ENCODE measurements at regions not wholly inside any gene's neighbourhood (a gene's known extent, or its start where the extent isn't known, plus 50 kb on each side); places are given as distances from the start of the nearest gene placed in this dataset.

- Mint-ChIP-seq H3K27me3 (peaks cover 19% of the 10 kb centered on the region), H3K36me3 (ENCODE audit: low read depth) (no peaks in the 10 kb centered on the region), H3K27ac (no peak overlapping the region), H3K4me3 (no peak overlapping the region), H3K9me3 (no peaks in the 10 kb centered on the region), H3K4me1 (no peaks in the 10 kb centered on the region)
- DNase-seq (no peak), ATAC-seq (no peak)
Observed at GRCh38 chr18:2302628-2303516, 268.4 kb downstream of the METTL4 start.

- Mint-ChIP-seq H3K27me3 (peaks cover 16% of the 10 kb centered on the region), H3K4me1 (no peaks in the 10 kb centered on the region), H3K36me3 (ENCODE audit: low read depth) (no peaks in the 10 kb centered on the region), H3K27ac (no peak overlapping the region), H3K9me3 (no peaks in the 10 kb centered on the region), H3K4me3 (no peak overlapping the region)
- no peak for DNase-seq
- ATAC-seq, result no peak
Observed at GRCh38 chr18:2303517-2304238, 267.6 kb downstream of the METTL4 start.

GRCh38 chr18:2304378-2305175 is 266.7 kb downstream of the METTL4 start:
- Mint-ChIP-seq H3K9me3 (no peaks in the 10 kb centered on the region), H3K27me3 (peaks cover 16% of the 10 kb centered on the region), H3K36me3 (ENCODE audit: low read depth) (no peaks in the 10 kb centered on the region), H3K27ac (no peak overlapping the region), H3K4me3 (no peak overlapping the region), H3K4me1 (no peaks in the 10 kb centered on the region)
- DNase-seq (no peak), ATAC-seq (no peak)

- DNase-seq (no peak), ATAC-seq (no peak)
- H3K27me3 Mint-ChIP-seq, result peaks cover 13% of the 10 kb centered on the region
- H3K4me3 Mint-ChIP-seq, result no peak overlapping the region
- H3K9me3 Mint-ChIP-seq, result no peaks in the 10 kb centered on the region
- no peaks in the 10 kb centered on the region for H3K36me3 Mint-ChIP-seq (ENCODE audit: low read depth)
- no peak overlapping the region for H3K27ac Mint-ChIP-seq
- H3K4me1 Mint-ChIP-seq, result no peaks in the 10 kb centered on the region
Observed at GRCh38 chr18:2306606-2307005, 264.7 kb downstream of the METTL4 start.

- Mint-ChIP-seq H3K27ac (no peak overlapping the region), H3K27me3 (peaks cover 9% of the 10 kb centered on the region), H3K36me3 (ENCODE audit: low read depth) (no peaks in the 10 kb centered on the region), H3K4me1 (no peaks in the 10 kb centered on the region), H3K9me3 (no peaks in the 10 kb centered on the region), H3K4me3 (no peak overlapping the region)
- ATAC-seq (no peak), DNase-seq (no peak)
Observed at GRCh38 chr18:2310886-2311285, 260.4 kb downstream of the METTL4 start.

- H3K9me3 Mint-ChIP-seq, result no peaks in the 10 kb centered on the region
- H3K27ac Mint-ChIP-seq, result no peak overlapping the region
- H3K27me3 Mint-ChIP-seq, result peaks cover 5% of the 10 kb centered on the region
- H3K4me3 Mint-ChIP-seq, result no peak overlapping the region
- H3K4me1 Mint-ChIP-seq, result no peaks in the 10 kb centered on the region
- DNase-seq (no peak), ATAC-seq (no peak)
- no peaks in the 10 kb centered on the region for H3K36me3 Mint-ChIP-seq (ENCODE audit: low read depth)
Observed at GRCh38 chr18:2312440-2312839, 258.9 kb downstream of the METTL4 start.

DNA sequence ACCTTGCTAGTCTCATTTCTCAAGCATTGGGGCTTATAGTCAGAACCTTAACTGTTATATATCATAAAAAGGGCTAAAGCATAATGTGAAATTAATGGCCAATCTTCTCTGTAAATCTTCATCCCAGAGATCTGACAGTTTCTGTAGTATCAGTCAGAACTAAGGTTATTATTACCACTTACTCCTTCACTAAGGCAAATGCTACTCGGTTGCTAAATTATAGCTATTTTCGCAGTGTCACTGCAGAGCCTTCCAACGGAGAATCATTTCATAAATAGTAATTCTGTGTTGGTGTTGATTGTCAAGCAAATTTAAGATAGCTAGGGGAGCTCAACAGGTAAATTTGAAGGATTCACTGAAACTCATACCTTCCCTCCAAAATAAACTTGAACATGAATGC is 258.0 kb downstream of the METTL4 start:
- DNase-seq (no peak), ATAC-seq (no peak)
- Mint-ChIP-seq H3K36me3 (ENCODE audit: low read depth) (no peaks in the 10 kb centered on the region), H3K9me3 (no peaks in the 10 kb centered on the region), H3K4me3 (no peak overlapping the region), H3K27me3 (peaks cover 5% of the 10 kb centered on the region), H3K27ac (no peak overlapping the region), H3K4me1 (no peaks in the 10 kb centered on the region)

DNA sequence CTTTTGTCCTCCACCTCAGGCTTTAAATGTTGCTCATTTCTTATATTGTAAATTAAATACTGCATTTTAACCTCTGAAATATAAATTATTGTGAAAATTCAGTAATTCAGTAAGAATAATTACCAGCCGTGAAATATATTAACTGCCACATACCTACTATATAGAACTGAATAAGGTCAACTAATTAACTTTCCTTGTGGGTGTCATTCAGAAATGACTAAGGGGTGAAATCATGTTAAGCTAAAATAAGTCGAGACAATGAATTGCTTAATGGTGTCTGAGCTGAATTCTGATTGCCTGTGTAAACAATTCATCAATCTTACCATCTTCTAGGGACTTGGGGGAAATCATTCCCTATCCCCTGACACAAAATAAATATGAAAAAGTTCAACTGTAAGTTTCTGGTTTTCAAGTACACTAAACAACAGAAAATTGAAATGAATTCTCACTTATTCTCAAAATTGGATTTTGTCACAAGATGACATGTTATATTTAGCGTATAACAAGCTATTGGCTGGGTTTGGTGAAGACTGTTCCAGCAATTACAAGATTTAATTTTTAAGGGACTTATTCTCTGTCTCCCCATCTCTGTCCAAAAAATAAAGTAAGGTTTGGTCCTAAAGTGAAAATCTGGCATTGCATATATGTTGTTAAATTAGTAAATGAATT is 255.1 kb downstream of the METTL4 start:
- Mint-ChIP-seq H3K4me3 (no peak overlapping the region), H3K36me3 (ENCODE audit: low read depth) (no peaks in the 10 kb centered on the region), H3K27ac (no peak overlapping the region), H3K27me3 (peaks cover 7% of the 10 kb centered on the region), H3K9me3 (no peaks in the 10 kb centered on the region), H3K4me1 (no peaks in the 10 kb centered on the region)
- no peak for DNase-seq
- ATAC-seq, result no peak

DNA sequence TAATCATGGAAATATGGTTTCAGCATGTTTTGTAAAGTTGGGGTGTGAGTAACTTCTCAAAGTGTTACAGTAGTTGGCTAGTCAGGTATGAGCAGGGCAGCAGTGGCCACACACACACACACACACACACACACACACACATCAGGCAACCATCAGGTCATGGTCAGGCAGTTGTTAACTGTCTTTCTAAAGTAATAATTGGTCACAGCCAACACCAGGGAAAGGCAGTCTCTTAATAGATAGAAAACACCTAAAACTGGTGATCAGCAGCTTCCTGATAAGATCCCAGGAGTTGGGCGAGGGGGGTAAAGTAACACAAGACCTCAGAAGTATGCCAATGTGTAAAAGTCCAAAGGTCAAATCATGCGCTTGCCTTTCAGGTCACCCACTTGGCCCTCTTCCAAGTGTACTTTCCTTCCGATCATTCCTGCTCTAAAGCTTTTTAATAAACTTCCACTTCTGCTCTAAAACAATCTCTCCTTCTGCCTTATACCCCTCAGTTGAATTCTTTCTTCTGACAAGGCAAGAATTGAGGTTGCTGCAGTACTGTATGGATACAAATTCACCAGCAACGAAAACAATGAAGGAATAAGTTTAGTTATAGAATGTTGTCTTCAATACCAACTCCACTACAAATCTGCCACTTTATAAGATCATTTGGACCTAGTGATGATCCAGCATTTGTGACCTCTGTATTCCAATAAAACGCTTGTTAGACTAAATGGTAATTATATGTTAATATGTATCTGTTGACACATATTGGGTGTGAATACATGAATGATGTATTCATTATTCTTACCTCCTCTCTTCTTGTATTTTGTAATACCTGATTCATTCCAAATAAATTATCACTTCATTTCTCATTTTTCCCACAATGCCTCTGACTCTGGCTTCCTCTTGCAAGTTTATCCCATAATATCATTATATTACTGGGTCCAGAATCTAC is 254.3 kb downstream of the METTL4 start:
- Mint-ChIP-seq H3K4me3 (no peak overlapping the region), H3K27ac (no peak overlapping the region), H3K4me1 (no peaks in the 10 kb centered on the region), H3K36me3 (ENCODE audit: low read depth) (no peaks in the 10 kb centered on the region), H3K27me3 (peaks cover 11% of the 10 kb centered on the region), H3K9me3 (no peaks in the 10 kb centered on the region)
- ATAC-seq, result no peak
- no peak for DNase-seq

DNA sequence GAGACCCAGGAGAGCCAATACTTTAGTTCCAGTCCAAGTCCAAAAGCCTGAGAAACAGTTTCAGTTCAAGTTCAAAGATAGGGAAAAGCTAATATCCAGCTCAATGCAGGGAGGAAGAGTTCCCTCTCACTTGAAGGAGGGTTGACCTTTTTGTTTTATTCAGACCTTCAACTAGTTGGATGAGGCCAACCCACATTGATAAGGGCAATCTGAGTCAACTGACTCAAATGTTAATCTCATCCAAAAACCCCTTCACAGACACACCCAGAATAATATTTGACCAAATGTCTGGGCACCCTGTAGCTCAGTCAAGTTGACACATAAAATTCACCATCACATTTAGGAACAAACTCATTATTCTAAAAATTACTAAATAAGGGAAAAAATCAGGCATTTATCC is 246.8 kb downstream of the METTL4 start:
- Mint-ChIP-seq H3K27ac (no peak overlapping the region), H3K4me3 (no peak overlapping the region), H3K36me3 (ENCODE audit: low read depth) (no peaks in the 10 kb centered on the region), H3K9me3 (no peaks in the 10 kb centered on the region), H3K4me1 (no peaks in the 10 kb centered on the region), H3K27me3 (peaks cover 13% of the 10 kb centered on the region)
- DNase-seq (no peak), ATAC-seq (no peak)

GRCh38 chr18:2325308-2325849 is 245.9 kb downstream of the METTL4 start:
- Mint-ChIP-seq H3K4me1 (no peaks in the 10 kb centered on the region), H3K27ac (no peak overlapping the region), H3K4me3 (no peak overlapping the region), H3K36me3 (ENCODE audit: low read depth) (no peaks in the 10 kb centered on the region), H3K27me3 (peaks cover 17% of the 10 kb centered on the region), H3K9me3 (no peaks in the 10 kb centered on the region)
- DNase-seq (no peak), ATAC-seq (no peak)

DNA sequence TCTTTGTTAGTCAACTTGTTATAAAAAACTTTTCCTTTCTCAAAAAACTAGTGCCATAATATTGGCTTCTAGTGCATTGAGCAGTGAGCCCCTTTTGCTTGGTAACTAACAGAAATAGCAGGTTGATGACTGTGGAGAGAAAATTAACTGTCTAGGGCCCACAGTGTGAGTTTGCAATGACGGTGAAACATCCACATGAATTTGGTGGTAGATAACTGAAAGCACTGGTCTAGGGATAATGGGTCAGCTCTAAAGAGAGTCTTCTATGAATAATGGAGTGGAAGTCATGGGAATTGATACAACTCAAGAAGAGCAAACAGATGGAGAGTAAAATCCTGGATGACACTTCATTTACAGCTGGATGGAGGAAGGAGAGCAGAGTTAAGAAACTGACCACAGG is 245.4 kb downstream of the METTL4 start:
- Mint-ChIP-seq H3K4me1 (no peaks in the 10 kb centered on the region), H3K9me3 (no peaks in the 10 kb centered on the region), H3K27me3 (peaks cover 18% of the 10 kb centered on the region), H3K36me3 (ENCODE audit: low read depth) (no peaks in the 10 kb centered on the region), H3K4me3 (no peak overlapping the region), H3K27ac (no peak overlapping the region)
- ATAC-seq (no peak), DNase-seq (no peak)

- DNase-seq (no peak), ATAC-seq (no peak)
- Mint-ChIP-seq H3K9me3 (no peaks in the 10 kb centered on the region), H3K4me1 (no peaks in the 10 kb centered on the region), H3K36me3 (ENCODE audit: low read depth) (no peaks in the 10 kb centered on the region), H3K27ac (no peak overlapping the region), H3K4me3 (no peak overlapping the region), H3K27me3 (peaks cover 14% of the 10 kb centered on the region)
Observed at GRCh38 chr18:2326999-2327398, 244.3 kb downstream of the METTL4 start.

Data from activated naive CD8-positive, alpha-beta T cell treated with anti-CD3 and anti-CD28 coated beads, Interleukin-2, amount 50 U/mL, for 24 hours (primary cell).